ENCODE measurements at regions not wholly inside any gene's neighbourhood (a gene's known extent, or its start where the extent isn't known, plus 50 kb on each side); places are given as distances from the start of the nearest gene placed in this dataset.

DNA sequence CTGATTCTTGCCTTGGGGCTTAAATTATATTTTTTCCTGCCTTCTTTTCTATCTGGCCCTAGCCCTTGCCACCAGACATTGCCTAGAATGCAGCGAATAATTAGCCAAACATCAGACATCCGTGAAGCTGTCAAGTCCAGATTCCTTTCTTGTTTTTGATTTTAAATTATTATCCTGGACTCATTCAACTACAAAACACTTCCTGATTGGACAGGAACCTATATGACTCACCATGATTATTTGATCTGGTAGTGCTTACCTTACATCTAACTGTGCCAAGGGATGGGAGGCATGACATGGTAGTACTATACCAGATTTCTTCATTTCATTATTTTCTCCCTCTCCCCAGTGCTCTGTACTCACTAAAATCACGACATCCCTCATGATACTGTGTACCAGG lies 829.6 kb downstream of the TLR4 start:
- TF ChIP-seq, protein P1, sequence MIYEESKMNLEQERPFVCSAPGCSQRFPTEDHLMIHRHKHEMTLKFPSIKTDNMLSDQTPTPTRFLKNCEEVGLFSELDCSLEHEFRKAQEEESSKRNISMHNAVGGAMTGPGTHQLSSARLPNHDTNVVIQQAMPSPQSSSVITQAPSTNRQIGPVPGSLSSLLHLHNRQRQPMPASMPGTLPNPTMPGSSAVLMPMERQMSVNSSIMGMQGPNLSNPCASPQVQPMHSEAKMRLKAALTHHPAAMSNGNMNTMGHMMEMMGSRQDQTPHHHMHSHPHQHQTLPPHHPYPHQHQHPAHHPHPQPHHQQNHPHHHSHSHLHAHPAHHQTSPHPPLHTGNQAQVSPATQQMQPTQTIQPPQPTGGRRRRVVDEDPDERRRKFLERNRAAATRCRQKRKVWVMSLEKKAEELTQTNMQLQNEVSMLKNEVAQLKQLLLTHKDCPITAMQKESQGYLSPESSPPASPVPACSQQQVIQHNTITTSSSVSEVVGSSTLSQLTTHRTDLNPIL (CRISPR knock-in tag; IDR thresholded peaks at IDR 0.05; ENCODE audit: low read depth) = no peak
- TF ChIP-seq ISL1 (CRISPR knock-in tag; IDR thresholded peaks at IDR 0.05) (no peak), ARNTL (CRISPR knock-in tag; IDR thresholded peaks at IDR 0.05; ENCODE audit: borderline replicate concordance, low read depth) (no peak), BACH2 (CRISPR knock-in tag; IDR thresholded peaks at IDR 0.05; ENCODE audit: borderline replicate concordance) (no peak), POU6F1 (CRISPR knock-in tag; IDR thresholded peaks at IDR 0.05; ENCODE audit: borderline replicate concordance, low read depth) (no peak), OSR1 (CRISPR knock-in tag; IDR thresholded peaks at IDR 0.05) (no peak), CSDC2 (CRISPR knock-in tag; IDR thresholded peaks at IDR 0.05) (no peak), RARB (CRISPR knock-in tag; IDR thresholded peaks at IDR 0.05) (no peak)
- ATAC-seq = no peak

DNA sequence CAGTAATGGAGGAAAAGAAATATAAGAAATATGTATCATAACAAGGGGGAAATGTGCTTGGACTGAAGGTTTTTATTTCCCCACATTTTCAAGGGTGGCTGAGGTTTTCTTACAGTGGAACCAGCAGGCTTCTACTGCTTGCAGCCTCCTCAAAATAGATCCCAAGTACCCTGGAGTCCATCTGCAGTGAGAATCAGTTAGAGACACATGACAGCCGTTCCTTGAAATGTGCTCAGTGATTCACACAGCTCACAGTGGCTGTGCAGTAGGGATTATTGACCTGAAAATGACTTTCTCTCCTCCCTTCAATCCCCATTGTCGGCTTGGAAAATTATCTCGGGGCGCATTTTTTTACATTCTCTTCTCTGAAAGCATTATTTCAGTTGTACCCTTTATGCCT lies 832.0 kb downstream of the TLR4 start:
- TF ChIP-seq TSHZ2 (CRISPR knock-in tag; IDR thresholded peaks at IDR 0.05) (no peak), ZNF565 (CRISPR knock-in tag; conservative IDR thresholded peaks at IDR 0.05; ENCODE audit: low read depth) (no peak), TOX (CRISPR knock-in tag; IDR thresholded peaks at IDR 0.05; ENCODE audit: borderline replicate concordance) (no peak), CSDC2 (CRISPR knock-in tag; IDR thresholded peaks at IDR 0.05) (no peak), ZFP3 (CRISPR knock-in tag; IDR thresholded peaks at IDR 0.05) (no peak), ZFP30 (CRISPR knock-in tag; IDR thresholded peaks at IDR 0.05) (no peak), ZNF70 (CRISPR knock-in tag; IDR thresholded peaks at IDR 0.05) (no peak), ARNTL (CRISPR knock-in tag; IDR thresholded peaks at IDR 0.05; ENCODE audit: borderline replicate concordance, low read depth) (no peak), ZC3H10 (CRISPR knock-in tag; IDR thresholded peaks at IDR 0.05) (no peak), GLIS3 (CRISPR knock-in tag; IDR thresholded peaks at IDR 0.05) (no peak), PPARA (CRISPR knock-in tag; IDR thresholded peaks at IDR 0.05; ENCODE audit: borderline replicate concordance) (no peak), BACH2 (CRISPR knock-in tag; IDR thresholded peaks at IDR 0.05; ENCODE audit: borderline replicate concordance) (no peak), SNAI2 (CRISPR knock-in tag; IDR thresholded peaks at IDR 0.05) (no peak), POU6F1 (CRISPR knock-in tag; IDR thresholded peaks at IDR 0.05; ENCODE audit: borderline replicate concordance, low read depth) (no peak), OSR1 (CRISPR knock-in tag; IDR thresholded peaks at IDR 0.05) (no peak), CSRNP3 (CRISPR knock-in tag; IDR thresholded peaks at IDR 0.05) (no peak)
- TF ChIP-seq, protein P2, sequence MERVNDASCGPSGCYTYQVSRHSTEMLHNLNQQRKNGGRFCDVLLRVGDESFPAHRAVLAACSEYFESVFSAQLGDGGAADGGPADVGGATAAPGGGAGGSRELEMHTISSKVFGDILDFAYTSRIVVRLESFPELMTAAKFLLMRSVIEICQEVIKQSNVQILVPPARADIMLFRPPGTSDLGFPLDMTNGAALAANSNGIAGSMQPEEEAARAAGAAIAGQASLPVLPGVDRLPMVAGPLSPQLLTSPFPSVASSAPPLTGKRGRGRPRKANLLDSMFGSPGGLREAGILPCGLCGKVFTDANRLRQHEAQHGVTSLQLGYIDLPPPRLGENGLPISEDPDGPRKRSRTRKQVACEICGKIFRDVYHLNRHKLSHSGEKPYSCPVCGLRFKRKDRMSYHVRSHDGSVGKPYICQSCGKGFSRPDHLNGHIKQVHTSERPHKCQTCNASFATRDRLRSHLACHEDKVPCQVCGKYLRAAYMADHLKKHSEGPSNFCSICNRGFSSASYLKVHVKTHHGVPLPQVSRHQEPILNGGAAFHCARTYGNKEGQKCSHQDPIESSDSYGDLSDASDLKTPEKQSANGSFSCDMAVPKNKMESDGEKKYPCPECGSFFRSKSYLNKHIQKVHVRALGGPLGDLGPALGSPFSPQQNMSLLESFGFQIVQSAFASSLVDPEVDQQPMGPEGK (CRISPR knock-in tag; IDR thresholded peaks at IDR 0.05; ENCODE audit: borderline replicate concordance) = no peak
- TF ChIP-seq, protein P1 (CRISPR knock-in tag; IDR thresholded peaks at IDR 0.05; ENCODE audit: low read depth) = no peak
- ATAC-seq = no peak
